HG03066 (cell line): ENCODE measurements at regions not wholly inside any gene's neighbourhood (a gene's known extent, or its start where the extent isn't known, plus 50 kb on each side); places are given as distances from the start of the nearest gene placed in this dataset.

Experiments used
- ATAC-seq: cut with Tn5 transposase; IDR thresholded peaks from one replicate; pipeline ENCODE4 v1.9.1; 2021; ENCODE audit warnings: low read depth; ENCODE audit not compliant: unreplicated experiment

DNA sequence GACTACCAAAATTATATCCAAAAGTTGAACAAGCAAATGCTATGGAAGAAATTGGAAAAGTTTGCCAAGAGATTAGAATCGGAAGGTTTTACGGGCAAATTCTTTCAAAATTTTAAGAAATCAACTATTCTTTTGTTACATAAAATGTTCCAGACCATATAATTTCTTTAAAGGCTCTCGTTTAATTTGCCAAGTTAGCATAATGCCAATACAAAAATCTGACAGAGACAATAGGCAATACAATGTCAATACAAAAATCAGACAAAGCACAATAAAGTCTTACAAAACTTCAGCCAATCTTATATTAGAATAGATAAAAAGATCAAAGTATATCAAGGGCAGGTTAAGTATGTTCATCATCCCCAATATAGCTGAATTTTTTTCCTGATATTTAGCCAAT lies 224.2 kb downstream of the BCL11A start:
- no peak for ATAC-seq

DNA sequence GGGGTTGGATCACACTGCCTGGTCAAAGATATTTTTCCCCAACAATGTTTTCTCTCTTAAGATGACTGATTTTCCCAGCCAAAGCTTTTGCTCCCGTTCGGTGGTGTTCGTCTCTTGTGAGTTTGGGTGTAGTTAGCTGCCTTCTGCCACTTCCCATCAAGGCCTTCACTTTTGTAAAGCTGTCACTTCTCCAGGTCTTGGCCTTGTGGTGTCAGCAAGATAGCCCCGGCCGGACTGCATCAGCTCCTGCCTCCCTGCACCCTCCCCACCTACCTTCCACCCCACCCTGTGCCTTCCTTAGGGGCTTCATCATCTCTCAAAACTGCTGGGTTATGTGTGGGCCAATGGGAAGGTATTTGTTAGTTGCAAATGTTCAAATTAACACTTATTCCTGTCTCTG lies 228.9 kb downstream of the BCL11A start:
- ATAC-seq = no peak

DNA sequence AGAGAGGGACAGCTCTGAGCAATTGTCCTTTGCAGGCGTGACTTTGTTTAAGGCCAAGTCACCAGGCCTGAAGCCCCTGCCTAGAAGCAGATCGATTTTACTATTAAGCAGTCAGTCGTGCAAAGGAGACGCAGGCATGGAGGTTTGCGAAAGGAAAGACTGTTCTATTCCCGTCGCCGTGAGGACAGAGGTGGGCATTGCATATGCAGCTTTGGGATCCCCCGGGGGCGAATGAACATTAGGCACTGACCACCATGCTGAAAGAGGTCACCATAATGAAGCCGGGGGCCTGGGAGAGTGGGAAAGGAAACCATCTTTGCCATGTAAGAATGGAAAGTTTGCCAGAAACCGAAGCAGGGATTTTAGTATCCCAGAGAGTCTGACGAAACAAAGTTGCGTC lies 231.6 kb downstream of the BCL11A start:
- ATAC-seq = no peak

DNA sequence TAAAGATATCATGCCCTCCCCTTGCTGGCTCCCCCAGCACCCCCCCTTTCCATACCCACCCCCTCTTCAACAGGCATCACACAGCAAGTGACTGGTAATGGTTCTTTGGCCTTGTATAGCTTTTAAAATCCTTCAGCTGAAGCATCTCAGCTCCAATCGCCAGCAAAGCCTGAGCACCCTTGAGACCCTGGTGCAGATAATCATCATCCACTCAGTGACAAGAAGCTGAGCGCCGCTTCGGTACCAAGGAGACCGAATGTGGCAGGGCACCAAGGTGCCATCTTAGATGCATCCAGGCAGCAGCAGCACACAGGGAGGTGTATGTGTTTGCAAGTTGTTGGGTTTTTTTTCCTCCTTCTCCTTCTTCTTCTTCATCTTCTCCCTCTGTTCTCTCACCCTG lies 232.7 kb downstream of the BCL11A start:
- no peak for ATAC-seq

DNA sequence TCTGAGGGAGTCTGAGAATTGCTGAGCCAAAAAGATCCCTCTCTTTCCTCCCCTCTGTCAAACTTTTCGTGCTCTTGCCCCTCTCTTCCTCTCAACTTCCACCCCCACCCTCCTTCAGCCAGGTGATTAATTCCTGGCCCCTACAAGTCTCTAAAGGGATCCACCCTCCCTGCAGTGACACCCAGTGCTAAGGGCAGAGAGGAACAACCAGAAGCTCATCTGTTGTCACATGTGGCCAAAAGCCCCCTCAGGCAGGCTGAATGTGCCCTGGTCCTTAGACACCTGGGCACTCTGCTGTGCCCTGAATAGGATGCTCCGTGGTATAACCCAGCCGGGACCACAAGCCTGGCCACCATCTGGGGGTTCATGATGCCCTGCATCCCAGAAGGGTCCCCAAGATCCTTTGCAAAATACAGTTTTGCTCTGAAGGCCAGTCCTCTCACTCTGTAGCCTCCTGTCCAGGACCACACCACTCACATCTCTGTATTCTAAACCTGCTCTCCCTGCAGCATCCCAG lies 234.4 kb downstream of the BCL11A start:
- no peak for ATAC-seq

DNA sequence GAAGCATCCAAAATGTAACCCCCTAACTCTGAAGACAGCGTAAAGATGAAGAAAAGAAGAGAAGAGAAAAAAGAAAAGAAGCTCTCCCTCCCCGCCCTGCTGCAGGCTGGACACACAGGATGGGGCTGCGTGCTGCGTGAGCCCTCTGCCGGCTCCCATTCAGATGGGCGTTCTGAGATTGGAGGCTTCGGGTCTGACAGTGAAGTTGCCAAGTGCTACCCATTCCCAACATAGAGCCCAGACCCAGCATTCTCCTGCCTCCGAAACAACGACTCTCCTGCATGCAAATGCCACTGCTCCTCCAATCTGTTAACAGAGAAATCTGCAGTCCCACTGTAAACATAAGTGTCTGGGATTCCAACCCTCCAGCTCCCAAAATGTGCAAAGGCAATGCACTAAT lies 234.9 kb downstream of the BCL11A start:
- ATAC-seq = no peak

DNA sequence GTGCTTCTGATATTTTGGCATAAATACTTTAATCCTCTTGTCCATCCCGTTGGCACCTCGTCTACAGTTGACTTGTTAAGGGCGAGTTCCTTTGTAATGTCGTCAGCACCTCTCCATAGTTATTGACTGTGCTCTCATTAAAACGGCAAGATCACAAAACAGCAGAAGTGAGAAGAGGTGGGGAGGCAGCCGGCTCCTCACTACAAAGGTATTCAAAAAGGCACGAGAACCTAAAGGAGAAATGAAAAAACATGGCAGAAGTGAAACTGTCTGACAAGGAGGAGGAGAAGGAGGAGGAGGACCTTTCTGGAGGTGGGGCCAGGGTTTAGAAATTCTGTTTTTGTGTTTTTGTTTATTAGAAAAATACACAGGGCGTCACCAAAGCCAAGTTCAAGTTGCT lies 235.6 kb downstream of the BCL11A start:
- ATAC-seq = peak; percentile 80

DNA sequence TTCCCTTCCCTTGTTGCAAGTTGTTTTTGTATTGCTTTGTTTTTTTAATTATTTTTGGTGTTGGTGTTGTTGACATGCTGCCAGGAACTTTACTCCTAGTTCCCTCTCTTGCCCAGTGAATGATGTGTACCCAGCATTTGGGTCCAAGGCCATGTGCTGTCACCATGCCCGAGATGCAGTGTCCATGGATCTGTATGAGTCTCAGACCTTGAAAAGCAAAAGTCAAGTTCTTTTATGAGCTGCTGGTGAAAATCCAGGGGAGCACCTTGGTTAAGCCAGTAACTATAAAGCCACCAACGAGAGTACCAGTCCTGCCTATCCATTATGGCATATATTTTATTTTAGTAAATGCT lies 236.4 kb downstream of the BCL11A start:
- no peak for ATAC-seq

DNA sequence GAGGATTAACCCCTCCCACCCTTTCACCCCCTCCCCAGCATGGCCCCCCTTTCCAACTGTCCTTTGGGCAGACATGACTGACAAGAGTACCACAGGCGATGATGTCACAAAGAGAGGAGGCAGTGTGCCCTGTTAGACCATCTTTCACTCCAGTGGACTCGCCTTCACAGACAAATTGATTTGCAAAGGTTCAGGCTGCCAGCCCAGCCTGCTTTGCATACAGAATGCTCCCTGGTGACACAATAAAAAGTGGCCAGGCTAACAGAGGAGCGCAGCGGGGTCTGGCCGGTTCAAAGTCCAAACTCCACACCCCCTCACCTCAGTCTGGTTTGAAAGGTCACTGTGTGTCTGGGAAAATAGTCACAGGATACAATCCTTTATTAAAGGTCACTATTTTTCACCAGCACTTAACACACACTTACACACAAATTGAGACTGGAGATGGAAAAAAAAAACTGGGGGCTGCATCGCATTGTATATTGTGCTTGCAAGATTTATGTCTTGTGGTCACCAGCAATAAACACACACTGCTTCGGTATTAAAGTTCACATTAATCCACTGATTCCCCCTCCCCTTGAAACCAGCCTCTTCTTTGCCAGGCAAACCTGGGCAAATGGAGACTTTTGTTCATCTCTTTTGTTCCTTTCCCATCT lies 236.9 kb downstream of the BCL11A start:
- no peak for ATAC-seq

DNA sequence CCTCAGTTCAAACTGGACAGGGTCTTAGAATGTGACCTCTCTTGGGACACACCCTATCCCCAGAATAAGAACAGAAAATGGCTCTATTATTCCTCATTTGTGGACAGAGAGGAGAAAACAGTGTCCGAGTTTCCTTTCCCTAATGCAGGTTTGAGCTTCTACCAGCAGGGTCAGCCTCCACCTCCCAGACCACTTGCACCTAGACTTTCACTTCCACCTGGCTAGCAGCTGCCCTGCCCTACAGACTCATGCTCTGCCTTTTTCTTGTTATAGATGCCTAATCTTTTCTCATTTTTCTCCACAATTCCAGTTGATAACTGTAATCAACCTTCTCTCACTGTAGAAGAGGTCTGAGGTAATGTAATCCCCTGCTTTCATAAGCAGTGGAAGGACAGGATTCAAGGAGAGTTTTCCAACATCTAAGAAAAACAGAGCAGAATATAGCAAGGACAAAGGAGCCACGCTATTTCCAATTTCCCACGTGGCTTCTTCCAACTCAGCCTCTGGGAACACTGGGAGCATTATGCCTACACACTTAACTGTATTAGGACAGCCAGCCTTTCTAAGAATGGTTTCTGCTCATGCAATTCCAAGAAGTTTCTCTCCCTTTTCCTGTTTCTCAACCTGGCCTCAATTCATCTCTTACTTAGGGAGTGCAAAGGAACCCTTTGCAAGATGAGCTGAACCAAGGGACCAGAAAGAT lies 239.8 kb downstream of the BCL11A start:
- ATAC-seq = peak; percentile 28

DNA sequence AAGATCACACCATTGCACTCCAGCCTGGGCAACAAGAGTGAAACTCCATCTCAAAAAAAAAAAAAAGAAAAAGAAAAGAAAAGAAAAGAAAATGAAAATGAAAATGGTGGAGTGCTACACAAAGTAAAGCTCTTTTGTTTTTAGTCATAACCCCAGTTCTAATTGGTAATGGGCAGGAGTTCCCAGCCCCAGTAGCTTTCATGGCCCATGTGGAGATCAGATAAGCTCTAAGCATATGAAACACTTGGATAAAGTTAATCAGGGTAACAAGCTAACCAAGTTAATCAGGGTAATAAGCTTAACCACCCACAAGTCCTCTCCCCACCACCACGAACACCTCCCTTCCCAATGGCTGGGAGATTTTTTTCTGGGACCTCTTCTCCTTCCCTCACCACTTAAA lies 240.8 kb downstream of the BCL11A start:
- ATAC-seq = peak; percentile 50

DNA sequence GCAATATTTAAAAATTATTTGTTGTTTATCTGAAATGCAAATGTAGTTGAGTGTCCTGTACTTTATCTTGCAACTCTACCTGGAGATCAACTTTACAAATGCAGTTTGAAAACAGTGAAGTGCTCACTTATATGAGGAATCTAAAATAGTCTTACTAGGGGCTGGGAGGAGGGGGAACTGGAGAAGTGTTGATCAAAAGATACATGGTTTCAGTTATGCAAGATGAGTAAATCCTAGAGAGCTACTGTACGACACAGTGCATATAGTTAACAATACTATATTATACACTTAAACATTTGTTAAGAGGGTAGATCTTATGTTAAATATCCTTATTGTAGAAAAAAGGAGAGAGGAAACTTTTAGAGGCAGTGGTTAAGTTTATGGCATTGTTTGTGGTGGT lies 241.9 kb downstream of the BCL11A start:
- peak; percentile 43 for ATAC-seq

DNA sequence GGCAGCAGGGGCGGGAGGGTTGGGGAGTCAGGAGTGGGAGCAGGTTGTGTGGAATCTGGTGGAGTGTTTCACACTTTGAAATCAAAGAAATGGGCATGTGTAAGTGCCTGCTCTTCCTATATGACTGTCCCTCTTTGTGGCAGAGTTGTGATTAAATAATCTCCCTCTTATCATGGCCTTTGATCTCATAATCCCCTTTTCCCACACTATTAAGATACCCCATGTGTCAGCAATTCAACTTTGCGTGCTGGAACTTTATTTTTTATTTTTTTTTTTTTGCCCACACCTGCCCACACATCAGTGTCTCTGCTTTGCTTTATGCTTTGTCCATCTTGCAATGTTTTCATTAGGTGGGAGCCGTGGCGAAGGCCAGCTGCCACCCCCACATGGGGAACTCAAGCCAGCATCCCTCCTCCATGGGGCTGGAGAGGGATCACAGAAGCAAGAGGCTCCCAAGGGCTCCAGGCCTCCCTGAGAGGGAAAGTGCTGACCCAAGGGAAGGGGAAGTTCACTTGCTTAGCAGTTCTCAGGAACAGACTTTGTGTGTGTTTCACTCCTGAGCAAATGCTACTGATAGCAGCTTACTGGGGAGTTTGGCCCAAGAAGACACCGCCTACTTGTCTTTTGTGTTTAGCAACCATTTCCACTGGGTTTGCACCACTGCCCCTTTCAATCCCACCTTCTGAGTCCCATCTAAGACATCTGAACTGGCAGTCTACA lies 243.4 kb downstream of the BCL11A start:
- ATAC-seq = no peak

DNA sequence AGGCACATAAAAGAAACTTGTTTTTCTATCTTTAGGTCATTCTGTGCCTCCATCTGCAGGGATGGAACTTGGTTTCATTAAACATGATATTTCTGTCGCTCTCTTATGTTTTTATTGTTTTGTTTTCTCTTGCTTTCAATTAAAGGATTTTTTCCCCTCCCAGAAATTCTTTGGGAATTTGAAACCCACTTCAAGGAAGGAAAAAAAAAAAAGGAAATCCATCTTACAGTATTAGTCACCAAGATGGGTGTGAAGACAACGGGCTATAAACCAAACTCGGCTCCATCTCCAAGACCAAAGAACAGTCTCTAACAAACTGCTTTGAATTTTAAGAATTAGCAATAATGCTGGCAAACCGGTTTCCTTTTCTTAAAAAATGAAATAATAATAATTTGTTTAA lies 244.1 kb downstream of the BCL11A start:
- no peak for ATAC-seq

DNA sequence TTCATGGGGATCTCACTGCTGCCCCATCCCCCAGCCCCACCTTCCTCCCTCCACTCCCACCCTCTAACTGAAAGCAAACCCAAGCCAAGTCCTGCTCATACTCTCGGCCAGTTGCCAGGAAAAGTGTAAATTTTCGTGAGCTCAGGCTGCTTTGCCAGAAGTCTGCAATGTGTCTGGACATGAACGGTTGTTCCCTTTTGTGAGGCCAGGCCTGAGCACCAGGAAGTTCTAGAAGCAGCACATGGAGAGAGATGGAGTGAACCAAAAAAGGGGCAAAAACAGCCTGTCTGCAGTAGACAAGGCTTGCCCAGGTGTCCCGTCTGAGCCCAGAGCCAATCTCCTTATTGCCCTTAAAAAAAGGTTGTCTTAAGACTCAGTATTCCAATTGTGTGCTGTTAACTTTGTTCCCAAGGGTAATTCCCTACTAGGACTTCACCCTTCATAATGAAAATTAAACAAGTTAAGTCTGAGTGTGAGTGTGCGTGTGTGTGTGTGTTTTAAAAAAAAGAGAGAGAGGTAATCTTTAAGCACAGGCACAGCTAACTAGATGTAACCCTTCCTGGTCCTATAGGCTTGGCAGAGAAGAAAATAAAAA lies 247.1 kb downstream of the BCL11A start:
- no peak for ATAC-seq

DNA sequence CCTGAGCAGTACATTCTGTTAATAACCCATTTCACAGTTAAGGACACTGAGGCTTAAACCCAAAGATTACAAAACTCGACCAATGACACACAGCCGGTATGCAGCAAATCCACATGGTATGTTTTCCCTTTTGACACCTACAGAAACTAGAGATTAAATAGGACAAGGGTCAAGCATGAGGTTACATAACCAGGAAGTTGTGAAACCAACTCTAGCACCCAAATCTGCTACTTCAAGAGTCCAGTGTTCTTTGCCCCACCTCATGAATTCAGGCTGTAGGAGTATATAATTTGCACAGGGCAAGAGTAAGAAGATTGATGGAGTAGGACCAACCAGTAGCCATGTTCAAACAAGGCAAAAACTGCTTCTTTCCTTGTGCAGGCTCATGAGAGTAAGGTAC lies 249.8 kb downstream of the BCL11A start:
- no peak for ATAC-seq

DNA sequence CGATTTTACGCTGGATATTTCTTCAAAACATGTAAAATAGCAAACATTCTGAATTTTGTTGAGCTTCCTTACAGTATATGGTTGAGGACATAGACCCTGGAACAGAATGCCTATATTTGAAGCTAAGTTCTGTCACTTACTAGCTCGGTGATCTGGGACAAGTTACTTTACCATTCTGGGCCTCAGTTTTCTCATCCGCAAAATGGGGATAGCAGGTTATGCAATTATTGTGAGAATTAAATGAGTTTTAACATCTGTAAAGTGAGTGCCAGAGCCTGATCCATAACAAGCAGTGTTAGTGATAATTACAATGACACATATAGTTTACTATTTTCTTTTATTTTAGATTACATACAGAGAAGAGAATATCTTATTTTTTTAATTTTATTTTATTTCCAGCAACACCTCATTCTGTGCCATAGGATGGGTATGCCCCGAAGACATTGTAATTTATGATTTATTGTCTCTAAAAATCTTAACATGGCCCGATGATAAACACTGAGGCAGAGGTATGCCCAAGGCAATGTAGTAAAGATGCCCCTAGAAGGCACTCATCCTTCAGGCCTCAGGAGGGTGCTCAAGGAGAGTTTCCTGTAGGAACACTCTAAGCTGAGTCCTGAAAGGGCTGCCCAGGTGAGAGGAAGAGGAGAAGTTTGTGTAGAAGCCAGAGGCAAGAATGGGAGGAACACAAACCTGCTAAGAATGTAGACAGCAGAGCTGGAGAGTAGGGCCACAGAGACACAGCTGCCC lies 250.9 kb downstream of the BCL11A start:
- ATAC-seq = no peak

DNA sequence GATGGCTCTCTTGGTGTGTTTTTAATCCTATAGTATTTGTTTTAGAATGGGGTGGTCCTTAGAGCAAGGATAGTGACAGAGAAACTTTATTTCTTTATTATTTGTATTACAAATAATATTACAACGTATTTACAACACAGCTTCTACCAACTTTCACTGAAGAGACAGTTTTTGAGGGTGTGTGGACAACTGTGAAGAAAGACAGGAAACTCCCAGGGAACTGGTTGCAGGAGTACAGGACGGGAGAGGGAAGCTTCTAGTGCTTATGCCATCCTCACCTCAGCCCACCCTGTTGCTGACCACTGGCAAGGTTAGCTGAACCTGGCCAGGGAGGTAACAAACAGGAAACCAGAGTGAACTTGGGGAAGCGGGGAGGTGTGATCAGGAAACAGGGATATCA lies 251.7 kb downstream of the BCL11A start:
- no peak for ATAC-seq

DNA sequence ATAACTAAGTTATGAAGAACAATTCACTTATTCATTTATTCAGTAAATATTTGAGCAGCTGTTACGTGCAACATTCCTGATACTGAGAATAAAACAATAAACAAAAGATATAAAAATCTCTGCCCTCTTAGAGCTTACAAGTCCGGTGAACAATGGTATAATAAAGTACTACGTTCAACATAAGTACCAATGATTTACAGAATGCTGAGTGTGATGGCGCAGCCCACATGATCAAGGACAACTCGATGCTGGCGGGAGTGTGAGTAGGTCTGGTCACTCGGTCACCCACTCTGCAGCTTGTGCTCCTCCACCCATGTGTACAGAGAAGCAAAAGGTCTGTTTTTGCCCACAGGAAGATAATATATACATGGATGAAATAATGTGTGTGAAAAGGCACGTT lies 254.3 kb downstream of the BCL11A start:
- no peak for ATAC-seq

DNA sequence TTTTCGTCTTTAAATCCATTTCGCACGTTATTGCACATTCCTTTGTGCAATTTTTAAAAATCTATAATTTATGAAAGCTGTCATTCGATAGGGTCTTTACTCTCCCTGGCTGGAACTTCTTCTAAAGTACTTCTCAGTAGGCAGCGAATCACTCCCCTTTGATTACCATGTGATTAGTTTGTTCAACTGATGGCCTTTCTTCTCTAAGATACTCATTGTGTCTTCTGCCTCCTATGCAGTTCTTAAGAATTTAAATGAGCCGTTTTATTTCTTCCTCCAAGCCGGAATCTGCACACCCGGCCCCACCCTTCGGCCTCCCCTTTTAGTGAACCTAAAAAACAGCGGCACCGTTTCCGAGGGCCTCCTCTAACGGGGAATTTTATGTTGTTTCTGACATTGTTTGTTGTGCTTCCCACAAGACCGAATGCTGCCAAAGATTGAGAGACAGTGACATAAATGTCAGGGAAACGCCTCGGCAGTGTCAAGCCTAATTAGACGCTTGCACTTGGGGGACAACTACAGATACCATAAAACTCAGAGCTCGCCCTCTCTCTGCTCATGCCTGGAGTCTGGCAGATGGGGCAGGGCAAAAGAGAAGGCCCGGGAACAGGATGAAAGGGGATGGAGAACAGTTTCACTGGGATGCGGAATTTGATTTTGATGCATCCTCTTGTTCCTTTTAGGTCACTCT lies 255.3 kb downstream of the BCL11A start:
- no peak for ATAC-seq
